Transverse colon (tissue), 4 donors: ENCODE measurements at regions not wholly inside any gene's neighbourhood (a gene's known extent, or its start where the extent isn't known, plus 50 kb on each side); places are given as distances from the start of the nearest gene placed in this dataset.

Experiments used
- DNase-seq: peaks from one replicate; pipeline ENCODE4 v3.0.0-alpha.2; 2019
- H3K27ac ChIP-seq, 4 donors: fragments of 200-600 bp; sonication (generic); 2 replicates each; pipeline ENCODE4 v1.5.1; 2016 to 2018; ENCODE audit warnings: inconsistent platforms in 4 of 4
- H3K27me3 ChIP-seq: fragments of 200-600 bp; sonication (generic); 2 replicates; pipeline ENCODE4 v1.5.1; 2017; ENCODE audit warnings: inconsistent platforms
- H3K36me3 ChIP-seq, 4 donors: fragments of 200-600 bp; sonication (generic); 2 replicates each; pipeline ENCODE4 v1.5.1; 2017 to 2019; ENCODE audit warnings: inconsistent platforms in 4 of 4
- H3K4me1 ChIP-seq, 4 donors: fragments of 200-600 bp; sonication (generic); 2 replicates each; pipeline ENCODE4 v1.5.1; 2017 to 2020; ENCODE audit warnings: inconsistent platforms in 4 of 4
- H3K4me3 ChIP-seq, 4 donors: fragments of 200-600 bp; sonication (generic); 1 replicate in 1 of 4; 2 replicates in 3 of 4; pipeline versions ENCODE4 v1.5.1 to v1.6.1; 2017 to 2019; ENCODE audit warnings: inconsistent platforms in 4 of 4
- H3K9me3 ChIP-seq, 2 donors: fragments of 200-600 bp; sonication (generic); 2 replicates each; pipeline ENCODE4 v1.5.1; 2017 to 2019; ENCODE audit warnings: inconsistent platforms in 2 of 2
- CTCF ChIP-seq, 5 experiments: fragments of 200-600 bp in 3 of 5; fragments of 450-650 bp in 2 of 5; sonication (generic) in 3 of 5; IDR thresholded peaks; 1 replicate in 2 of 5; 2 replicates in 3 of 5; pipeline ENCODE4 v1.5.1; 2016 to 2017; ENCODE audit warnings: antibody characterized with exemption in 5 of 5, inconsistent platforms in 3 of 5, mild to moderate bottlenecking in 2 of 5, moderate library complexity in 1 of 5
- EP300 ChIP-seq: sonication (generic); formaldehyde crosslinking; IDR thresholded peaks from one replicate; pipeline ENCODE4 v1.6.1; 2017; ENCODE audit warnings: antibody characterized with exemption, low read depth
- POLR2A ChIP-seq: fragments of 450-650 bp; IDR thresholded peaks from one replicate; pipeline ENCODE4 v1.6.1; 2016; ENCODE audit warnings: antibody characterized with exemption, mild to moderate bottlenecking, moderate library complexity
- POLR2AphosphoS5 ChIP-seq, 3 donors: sonication (generic); formaldehyde crosslinking; IDR thresholded peaks; one replicate each; pipeline ENCODE4 v1.6.1; 2016; ENCODE audit warnings: antibody characterized with exemption in 3 of 3
- WGBS, 2 donors: methylation state at CpG; one replicate each; pipeline ENCODE4 v1.1.5; 2018; ENCODE audit warnings: low coverage in 1 of 2; 5-methylcytosine and 5-hydroxymethylcytosine counted together
- in situ Hi-C, 4 donors: fragments of 200-750 bp; cut with MboI; loops; one replicate each; pipeline versions ENCODE4 v1.15.0 to v1.15.1; 2017; ENCODE audit warnings: low sequenced_read_pairs in 3 of 4, low pct_ligation_motif_present in 1 of 4, low pct_unique_long_range_greater_than_20kb in 1 of 4
- intact Hi-C: fragments of 100-400 bp; cut with DNase I; formaldehyde crosslinking; loops from one replicate; pipeline ENCODE4 v1.15.1; 2023; ENCODE audit warnings: low total_unique reads

GRCh38 chr10:117750616-117751015, 208.1 kb downstream of the EMX2 start:
- intact Hi-C loops, result no loop called here
- TF ChIP-seq POLR2AphosphoS5 (IDR thresholded peaks at IDR 0.05), result no peak
- no peak for TF ChIP-seq CTCF (IDR thresholded peaks at IDR 0.05)
- no peak for TF ChIP-seq EP300
- no peak for TF ChIP-seq POLR2A
- Histone ChIP-seq H3K27me3 (peaks cover 3% of the 10 kb centered on the region), H3K4me3 (no peak overlapping the region), H3K36me3 (no peaks in the 10 kb centered on the region), H3K27ac (no peak overlapping the region), H3K9me3 (no peaks in the 10 kb centered on the region), H3K4me1 (no peaks in the 10 kb centered on the region)
- in situ Hi-C loops, result no loop called here
- no peak for DNase-seq
- 81 to 87% methylated on average over 4 of the region's 4 CpGs for WGBS, 2 donors

GRCh38 chr10:117751259-117751658, 208.7 kb downstream of the EMX2 start:
- WGBS, 2 donors, result 86 to 87% methylated on average over 1 of the region's 1 CpG
- intact Hi-C loops (no loop called here), in situ Hi-C loops (no loop called here)
- TF ChIP-seq EP300 (no peak), POLR2A (no peak), POLR2AphosphoS5 (IDR thresholded peaks at IDR 0.05) (no peak), CTCF (IDR thresholded peaks at IDR 0.05) (no peak)
- H3K27ac ChIP-seq, result no peak overlapping the region
- no peaks in the 10 kb centered on the region for H3K36me3 ChIP-seq
- no peak overlapping the region for H3K4me3 ChIP-seq
- no peaks in the 10 kb centered on the region for H3K9me3 ChIP-seq
- H3K4me1 ChIP-seq, result no peaks in the 10 kb centered on the region
- DNase-seq, result no peak
- H3K27me3 ChIP-seq, result peaks cover 3% of the 10 kb centered on the region

- in situ Hi-C loops (no loop called here), intact Hi-C loops (no loop called here)
Measured at GRCh38 chr10:117752103-117752502, 209.6 kb downstream of the EMX2 start.

GRCh38 chr10:117754770-117755658, 212.5 kb downstream of the EMX2 start:
- no peak for DNase-seq
- intact Hi-C loops (no loop called here), in situ Hi-C loops (no loop called here)
- TF ChIP-seq POLR2A (no peak), CTCF (IDR thresholded peaks at IDR 0.05) (no peak), POLR2AphosphoS5 (IDR thresholded peaks at IDR 0.05) (no peak)
- no peak overlapping the region for H3K27ac ChIP-seq
- no peaks in the 10 kb centered on the region for H3K4me1 ChIP-seq
- peaks cover 3% of the 10 kb centered on the region for H3K27me3 ChIP-seq
- H3K9me3 ChIP-seq, result no peaks in the 10 kb centered on the region
- H3K4me3 ChIP-seq, result no peak overlapping the region
- H3K36me3 ChIP-seq, result no peaks in the 10 kb centered on the region
- 75 to 76% methylated on average over 9 to 15 of the region's 15 CpGs for WGBS, 2 donors

More at GRCh38 chr10:117752103-117752502, 209.6 kb downstream of the EMX2 start:
- H3K27ac ChIP-seq, result no peak overlapping the region
- no peaks in the 10 kb centered on the region for H3K36me3 ChIP-seq
- TF ChIP-seq EP300, result no peak
- TF ChIP-seq POLR2AphosphoS5 (IDR thresholded peaks at IDR 0.05), result no peak
- no peak for TF ChIP-seq CTCF (IDR thresholded peaks at IDR 0.05)
- TF ChIP-seq POLR2A, result no peak
- H3K27me3 ChIP-seq, result peaks cover 3% of the 10 kb centered on the region
- 50 to 72% methylated on average over 1 to 4 of the region's 4 CpGs for WGBS, 2 donors
- no peaks in the 10 kb centered on the region for H3K9me3 ChIP-seq
- no peaks in the 10 kb centered on the region for H3K4me1 ChIP-seq
- no peak overlapping the region for H3K4me3 ChIP-seq
- no peak for DNase-seq
